T1000 (cell line): ENCODE measurements at regions not wholly inside any gene's neighbourhood (a gene's known extent, or its start where the extent isn't known, plus 50 kb on each side); places are given as distances from the start of the nearest gene placed in this dataset.
"Not testable (repeated sequence)": the region's sequence is repeated elsewhere in the genome, so short reads cannot be mapped to it uniquely, and the experiment has no call there.

ENCODE experiments used
- DNase-seq: peaks from one replicate; lab custom pipeline; 2025; ENCODE audit warnings: mixed read lengths; lab: John Stamatoyannopoulos, UW

- no peak for DNase-seq
Observed at GRCh38 chr5:84961193-84961592, 576.5 kb upstream of the EDIL3 start.

- DNase-seq, result no peak
Observed at GRCh38 chr5:84961903-84962302, 577.2 kb upstream of the EDIL3 start.

GRCh38 chr5:84983093-84983492 lies 598.4 kb upstream of the EDIL3 start:
- DNase-seq, result no peak

GRCh38 chr5:84985148-84985547 lies 600.5 kb upstream of the EDIL3 start:
- DNase-seq, result no peak

- no peak for DNase-seq
Observed at GRCh38 chr5:84986688-84987087, 602.0 kb upstream of the EDIL3 start.

GRCh38 chr5:85000671-85001070 lies 616.0 kb upstream of the EDIL3 start:
- DNase-seq, result no peak

GRCh38 chr5:85002026-85002425 lies 617.3 kb upstream of the EDIL3 start:
- not testable (repeated sequence) for DNase-seq

GRCh38 chr5:85010014-85010562 lies 625.4 kb upstream of the EDIL3 start:
- no peak for DNase-seq

GRCh38 chr5:85017261-85017660 lies 632.6 kb upstream of the EDIL3 start:
- DNase-seq, result no peak

GRCh38 chr5:85030316-85031084 lies 645.8 kb upstream of the EDIL3 start:
- no peak for DNase-seq

GRCh38 chr5:85049020-85049419 lies 664.3 kb upstream of the EDIL3 start:
- peak; percentile 6 for DNase-seq

GRCh38 chr5:85052826-85053225 lies 668.1 kb upstream of the EDIL3 start:
- DNase-seq, result no peak

- no peak for DNase-seq
Observed at GRCh38 chr5:85069659-85070640, 685.3 kb upstream of the EDIL3 start.

GRCh38 chr5:85077581-85077980 lies 692.9 kb upstream of the EDIL3 start:
- no peak for DNase-seq

- peak; percentile 13 for DNase-seq
Observed at GRCh38 chr5:85096421-85096820, 711.7 kb upstream of the EDIL3 start.

- no peak for DNase-seq
Observed at GRCh38 chr5:85108471-85108870, 723.8 kb upstream of the EDIL3 start.

GRCh38 chr5:85109616-85110015 lies 724.9 kb upstream of the EDIL3 start:
- DNase-seq, result no peak

GRCh38 chr5:85132269-85132668 lies 747.6 kb upstream of the EDIL3 start:
- DNase-seq, result no peak

GRCh38 chr5:85140471-85140870 lies 755.8 kb upstream of the EDIL3 start:
- DNase-seq, result no peak

GRCh38 chr5:85143138-85143537 lies 758.5 kb upstream of the EDIL3 start:
- no peak for DNase-seq

GRCh38 chr5:85148701-85149100 lies 764.0 kb upstream of the EDIL3 start:
- DNase-seq, result no peak

- DNase-seq, result no peak
Observed at GRCh38 chr5:85159395-85159794, 774.7 kb upstream of the EDIL3 start.

- DNase-seq, result no peak
Observed at GRCh38 chr5:85168474-85168873, 783.8 kb upstream of the EDIL3 start.
